CD14-positive monocyte (primary cell): ENCODE measurements at regions not wholly inside any gene's neighbourhood (a gene's known extent, or its start where the extent isn't known, plus 50 kb on each side); places are given as distances from the start of the nearest gene placed in this dataset.
"Not testable (repeated sequence)": the region's sequence is repeated elsewhere in the genome, so short reads cannot be mapped to it uniquely, and the experiment has no call there.

ENCODE experiments used
- DNase-seq, 3 donors: peaks; one replicate each; pipeline ENCODE4 v3.0.0-alpha.2; 2011 to 2022
- H2AFZ ChIP-seq: 2 replicates; pipeline ENCODE4 v1.6.0; 2012; ENCODE audit warnings: mild to moderate bottlenecking, low read depth, low read length, inconsistent platforms; ENCODE audit not compliant: insufficient read depth, poor library complexity, severe bottlenecking
- H3K27ac ChIP-seq, 2 donors: 1 replicate in 1 of 2; 2 replicates in 1 of 2; pipeline ENCODE4 v1.5.1; 2012 to 2013; ENCODE audit warnings: low read length in 2 of 2, control low read depth in 1 of 2, inconsistent platforms in 1 of 2, low read depth in 1 of 2, mild to moderate bottlenecking in 1 of 2
- H3K27me3 ChIP-seq, 2 donors: one replicate each; pipeline versions ENCODE4 v1.6.0 to v1.6.1; 2011 to 2013; ENCODE audit warnings: low read length in 2 of 2; ENCODE audit not compliant: control insufficient read depth in 2 of 2, insufficient read depth in 2 of 2
- H3K36me3 ChIP-seq, 2 donors: replicated peaks in 1 of 2; 1 replicate in 1 of 2; 2 replicates in 1 of 2; pipeline versions ENCODE4 v1.5.1 to v1.6.1; 2012 to 2013; ENCODE audit warnings: low read length in 2 of 2, control low read depth in 1 of 2, inconsistent platforms in 1 of 2, mild to moderate bottlenecking in 1 of 2; ENCODE audit not compliant: insufficient read depth in 2 of 2, control insufficient read depth in 1 of 2
- H3K4me1 ChIP-seq, 2 donors: 1 replicate in 1 of 2; 2 replicates in 1 of 2; pipeline versions ENCODE4 v1.5.1 to v1.6.1; 2012 to 2013; ENCODE audit warnings: low read length in 2 of 2, control low read depth in 1 of 2, inconsistent platforms in 1 of 2, mild to moderate bottlenecking in 1 of 2, moderate library complexity in 1 of 2; ENCODE audit not compliant: insufficient read depth in 2 of 2, control insufficient read depth in 1 of 2
- H3K4me2 ChIP-seq: replicated peaks from 2 replicates; pipeline ENCODE3; 2012; ENCODE audit warnings: low read length, moderate library complexity, mild to moderate bottlenecking; ENCODE audit not compliant: poor library complexity, severe bottlenecking; ENCODE audit errors: extremely low read depth
- H3K4me3 ChIP-seq, 3 experiments: fragments of 200-600 bp in 1 of 3; sonication (generic) in 1 of 3; replicated peaks in 1 of 3; 1 replicate in 2 of 3; 2 replicates in 1 of 3; pipeline ENCODE4 v1.5.1; 2011 to 2013; ENCODE audit warnings: low read length in 3 of 3, mild to moderate bottlenecking in 3 of 3, control low read depth in 2 of 3, low read depth in 2 of 3, inconsistent platforms in 1 of 3, moderate library complexity in 1 of 3
- H3K79me2 ChIP-seq: 2 replicates; pipeline ENCODE4 v1.6.0; 2012; ENCODE audit warnings: mild to moderate bottlenecking, control low read depth, inconsistent platforms, low read length, moderate library complexity; ENCODE audit not compliant: insufficient read depth
- H3K9ac ChIP-seq: 2 replicates; pipeline ENCODE4 v1.6.0; 2017; ENCODE audit warnings: low read length, mild to moderate bottlenecking; ENCODE audit not compliant: insufficient read depth, poor library complexity, severe bottlenecking
- H3K9me3 ChIP-seq, 2 donors: replicated peaks in 1 of 2; 1 replicate in 1 of 2; 2 replicates in 1 of 2; pipeline versions ENCODE4 v1.5.1 to v1.6.1; 2012 to 2013; ENCODE audit warnings: low read length in 2 of 2, control low read depth in 1 of 2; ENCODE audit not compliant: control insufficient read depth in 1 of 2, insufficient read depth in 1 of 2
- H4K20me1 ChIP-seq: 2 replicates; pipeline ENCODE4 v1.6.0; 2012; ENCODE audit warnings: mild to moderate bottlenecking, low read length, control low read depth, moderate library complexity; ENCODE audit not compliant: insufficient read depth
- H3K27ac Mint-ChIP-seq, 7 donors: one replicate each; pipeline ENCODE4 v1.8.0; 2020; ENCODE audit warnings: mild to moderate bottlenecking in 7 of 7, mixed read lengths in 7 of 7, moderate library complexity in 6 of 7, inconsistent platforms in 2 of 7
- H3K27me3 Mint-ChIP-seq, 3 donors: one replicate each; pipeline ENCODE4 v1.8.0; 2021 to 2022; ENCODE audit warnings: low read depth in 3 of 3, mild to moderate bottlenecking in 3 of 3, mixed read lengths in 3 of 3, moderate library complexity in 3 of 3, inconsistent platforms in 1 of 3
- H3K36me3 Mint-ChIP-seq, 2 donors: one replicate each; pipeline ENCODE4 v1.8.0; 2020; ENCODE audit warnings: mixed read lengths in 2 of 2, inconsistent platforms in 1 of 2, mild to moderate bottlenecking in 1 of 2
- H3K4me1 Mint-ChIP-seq: one replicate; pipeline ENCODE4 v1.8.0; 2020; ENCODE audit warnings: mild to moderate bottlenecking, mixed read lengths
- H3K4me3 Mint-ChIP-seq, 2 donors: one replicate each; pipeline ENCODE4 v1.8.0; 2020; ENCODE audit warnings: mild to moderate bottlenecking in 2 of 2, mixed read lengths in 2 of 2, moderate library complexity in 1 of 2
- H3K9me3 Mint-ChIP-seq, 7 donors: one replicate each; pipeline ENCODE4 v1.8.0; 2020 to 2022; ENCODE audit warnings: mixed read lengths in 7 of 7, mild to moderate bottlenecking in 6 of 7, moderate library complexity in 6 of 7, inconsistent platforms in 2 of 7
- WGBS: methylation state at CpG from one replicate; pipeline ENCODE4 v1.1.5; 2013; ENCODE audit warnings: missing lambda C conversion rate; ENCODE audit not compliant: insufficient coverage; 5-methylcytosine and 5-hydroxymethylcytosine counted together
- intact Hi-C, 2 donors: fragments of 100-400 bp; cut with micrococcal nuclease; formaldehyde crosslinking; loops; one replicate each; pipeline versions ENCODE4 v1.15.0 to v1.15.1; 2023
- TF ChIP-seq, protein P1 (sequence below): fragments of 200-600 bp; IDR thresholded peaks from one replicate; pipeline ENCODE4 v1.8.0; 2022; ENCODE audit warnings: antibody characterized with exemption, mild to moderate bottlenecking

DNA sequence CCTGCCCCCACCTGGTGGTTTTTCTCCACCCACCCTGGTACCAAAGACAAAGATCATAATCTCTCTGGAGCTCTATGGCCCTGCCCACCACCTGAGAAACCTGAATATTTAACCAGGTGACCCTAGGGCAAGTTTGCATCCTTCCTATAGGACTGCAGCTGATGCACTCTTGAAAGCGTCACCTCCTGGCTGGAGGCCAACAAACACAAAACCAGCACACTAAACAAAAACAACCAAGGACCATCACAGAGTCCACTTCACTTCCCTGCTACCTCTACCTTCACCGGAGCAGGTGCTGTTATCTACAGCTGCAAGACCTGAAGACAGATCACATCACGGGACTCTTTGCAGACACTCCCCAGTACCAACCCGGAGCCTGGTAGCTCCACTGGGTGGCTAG is 296.7 kb upstream of the FGF13 start:
- no peak for DNase-seq
- no peak overlapping the region for H3K4me3 Mint-ChIP-seq
- Histone ChIP-seq H3K27me3 (no peaks in the 10 kb centered on the region), H3K4me1 (no peaks in the 10 kb centered on the region), H3K9ac (no peak overlapping the region), H3K27ac (no peak overlapping the region), H3K36me3 (no peaks in the 10 kb centered on the region), H2AFZ (no peak overlapping the region), H3K4me2 (no peak overlapping the region), H3K4me3 (no peak overlapping the region), H4K20me1 (no peaks in the 10 kb centered on the region), H3K79me2 (no peaks in the 10 kb centered on the region), H3K9me3 (no peaks in the 10 kb centered on the region)
- H3K27me3 Mint-ChIP-seq: peaks cover under 1 to 2% (median 2%) of the 10 kb centered on the region in 3 donors
- TF ChIP-seq, protein P1, sequence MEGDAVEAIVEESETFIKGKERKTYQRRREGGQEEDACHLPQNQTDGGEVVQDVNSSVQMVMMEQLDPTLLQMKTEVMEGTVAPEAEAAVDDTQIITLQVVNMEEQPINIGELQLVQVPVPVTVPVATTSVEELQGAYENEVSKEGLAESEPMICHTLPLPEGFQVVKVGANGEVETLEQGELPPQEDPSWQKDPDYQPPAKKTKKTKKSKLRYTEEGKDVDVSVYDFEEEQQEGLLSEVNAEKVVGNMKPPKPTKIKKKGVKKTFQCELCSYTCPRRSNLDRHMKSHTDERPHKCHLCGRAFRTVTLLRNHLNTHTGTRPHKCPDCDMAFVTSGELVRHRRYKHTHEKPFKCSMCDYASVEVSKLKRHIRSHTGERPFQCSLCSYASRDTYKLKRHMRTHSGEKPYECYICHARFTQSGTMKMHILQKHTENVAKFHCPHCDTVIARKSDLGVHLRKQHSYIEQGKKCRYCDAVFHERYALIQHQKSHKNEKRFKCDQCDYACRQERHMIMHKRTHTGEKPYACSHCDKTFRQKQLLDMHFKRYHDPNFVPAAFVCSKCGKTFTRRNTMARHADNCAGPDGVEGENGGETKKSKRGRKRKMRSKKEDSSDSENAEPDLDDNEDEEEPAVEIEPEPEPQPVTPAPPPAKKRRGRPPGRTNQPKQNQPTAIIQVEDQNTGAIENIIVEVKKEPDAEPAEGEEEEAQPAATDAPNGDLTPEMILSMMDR: no peak
- WGBS: 93% methylated on average over 2 of the region's 4 CpGs
- H3K36me3 Mint-ChIP-seq: peaks cover 0 to 1% of the 10 kb centered on the region in 2 donors
- intact Hi-C loops: no loop called here
- H3K9me3 Mint-ChIP-seq: peaks cover 5 to 23% (median 10%) of the 10 kb centered on the region in 7 donors
- peaks cover 6% of the 10 kb centered on the region for H3K4me1 Mint-ChIP-seq
- no peak overlapping the region for H3K27ac Mint-ChIP-seq

DNA sequence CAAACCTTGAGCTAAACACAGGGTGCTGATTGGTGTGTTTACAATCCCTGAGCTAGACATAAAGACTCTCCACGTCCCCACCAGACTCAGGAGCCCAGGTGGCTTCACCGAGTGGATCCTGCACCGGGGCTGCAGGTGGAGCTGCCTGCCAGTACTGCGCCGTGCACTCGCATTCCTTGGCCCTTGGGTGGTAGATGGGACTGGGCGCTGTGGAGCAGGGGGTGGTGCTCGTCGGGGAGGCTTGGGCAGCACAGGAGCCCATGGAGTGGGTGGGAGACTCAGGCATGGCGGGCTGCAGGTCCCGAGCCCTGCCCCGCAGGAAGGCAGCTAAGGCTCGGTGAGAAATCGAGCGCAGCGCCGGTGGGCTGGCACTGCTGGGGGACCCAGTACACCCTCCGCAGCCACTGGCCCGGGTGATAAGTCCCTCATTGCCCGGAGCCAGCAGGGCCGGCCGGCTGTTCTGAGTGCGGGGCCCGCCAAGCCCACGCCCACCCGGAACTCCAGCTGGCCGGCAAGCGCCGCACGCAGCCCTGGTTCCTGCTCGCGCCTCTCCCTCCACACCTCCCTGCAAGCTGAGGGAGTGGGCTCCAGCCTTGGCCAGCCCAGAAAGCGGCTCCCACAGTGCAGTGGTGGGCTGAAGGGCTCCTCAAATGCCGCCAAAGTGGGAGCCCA is 292.5 kb upstream of the FGF13 start:
- H3K36me3 Mint-ChIP-seq, H3K27ac Mint-ChIP-seq, H3K27ac ChIP-seq, DNase-seq, H3K4me1 ChIP-seq, H3K9ac ChIP-seq, H3K27me3 Mint-ChIP-seq, intact Hi-C loops, H4K20me1 ChIP-seq, H3K4me1 Mint-ChIP-seq, H3K36me3 ChIP-seq, H3K4me3 ChIP-seq, H3K79me2 ChIP-seq, H3K9me3 ChIP-seq, H3K4me2 ChIP-seq, H3K27me3 ChIP-seq, H3K4me3 Mint-ChIP-seq, H2AFZ ChIP-seq: not testable (repeated sequence)
- H3K9me3 Mint-ChIP-seq: peaks cover 0 to 13% (median 3%) of the 10 kb centered on the region in 7 donors
- WGBS: 100% methylated on average over 13 of the region's 34 CpGs
